ENCODE measurements at regions not wholly inside any gene's neighbourhood (a gene's known extent, or its start where the extent isn't known, plus 50 kb on each side); places are given as distances from the start of the nearest gene placed in this dataset.
"Not testable (repeated sequence)": the region's sequence is repeated elsewhere in the genome, so short reads cannot be mapped to it uniquely, and the experiment has no call there.

DNA sequence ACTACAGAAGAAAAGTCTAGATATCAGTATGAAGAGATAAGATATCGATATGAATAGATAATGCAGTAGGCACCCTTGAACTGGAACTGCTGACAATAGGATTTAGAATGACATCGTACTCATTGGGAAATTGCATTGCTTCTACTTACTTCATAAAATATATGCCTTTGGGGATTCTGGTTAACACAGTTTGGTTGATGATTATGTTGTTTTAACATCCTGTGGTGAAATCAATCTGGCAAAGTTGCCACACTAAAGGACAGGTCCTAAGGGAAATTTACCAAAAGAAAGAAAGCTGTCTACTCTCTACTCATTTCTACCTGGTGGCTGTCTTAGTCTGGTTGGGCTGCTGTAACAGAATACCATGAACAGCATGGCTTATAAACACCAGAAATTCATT lies 417.4 kb upstream of the DPH6 start:
- H3K79me2 ChIP-seq (ENCODE audit: insufficient read depth, low read depth) = no peaks in the 10 kb centered on the region
- H4K20me1 ChIP-seq (ENCODE audit: insufficient read depth) = no peaks in the 10 kb centered on the region
- no peak overlapping the region for H3K9ac ChIP-seq
- H3K27me3 ChIP-seq (ENCODE audit: insufficient read depth, low read depth) = no peaks in the 10 kb centered on the region
- no peaks in the 10 kb centered on the region for H3K4me1 ChIP-seq (ENCODE audit: low read depth, poor library complexity, severe bottlenecking)
- no peak overlapping the region for H3K4me2 ChIP-seq
- H2AFZ ChIP-seq (ENCODE audit: low read depth) = no peak overlapping the region
- H3K4me3 ChIP-seq (IDR thresholded peaks at IDR 0.05; ENCODE audit: insufficient read depth, low read depth, low read length) = no peak overlapping the region
- no peaks in the 10 kb centered on the region for H3K36me3 ChIP-seq (ENCODE audit: insufficient read depth)
- TF ChIP-seq, protein P1, sequence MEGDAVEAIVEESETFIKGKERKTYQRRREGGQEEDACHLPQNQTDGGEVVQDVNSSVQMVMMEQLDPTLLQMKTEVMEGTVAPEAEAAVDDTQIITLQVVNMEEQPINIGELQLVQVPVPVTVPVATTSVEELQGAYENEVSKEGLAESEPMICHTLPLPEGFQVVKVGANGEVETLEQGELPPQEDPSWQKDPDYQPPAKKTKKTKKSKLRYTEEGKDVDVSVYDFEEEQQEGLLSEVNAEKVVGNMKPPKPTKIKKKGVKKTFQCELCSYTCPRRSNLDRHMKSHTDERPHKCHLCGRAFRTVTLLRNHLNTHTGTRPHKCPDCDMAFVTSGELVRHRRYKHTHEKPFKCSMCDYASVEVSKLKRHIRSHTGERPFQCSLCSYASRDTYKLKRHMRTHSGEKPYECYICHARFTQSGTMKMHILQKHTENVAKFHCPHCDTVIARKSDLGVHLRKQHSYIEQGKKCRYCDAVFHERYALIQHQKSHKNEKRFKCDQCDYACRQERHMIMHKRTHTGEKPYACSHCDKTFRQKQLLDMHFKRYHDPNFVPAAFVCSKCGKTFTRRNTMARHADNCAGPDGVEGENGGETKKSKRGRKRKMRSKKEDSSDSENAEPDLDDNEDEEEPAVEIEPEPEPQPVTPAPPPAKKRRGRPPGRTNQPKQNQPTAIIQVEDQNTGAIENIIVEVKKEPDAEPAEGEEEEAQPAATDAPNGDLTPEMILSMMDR (conservative IDR thresholded peaks at IDR 0.05; ENCODE audit: low read depth, low read length) = no peak
- H3K27ac ChIP-seq = no peak overlapping the region

DNA sequence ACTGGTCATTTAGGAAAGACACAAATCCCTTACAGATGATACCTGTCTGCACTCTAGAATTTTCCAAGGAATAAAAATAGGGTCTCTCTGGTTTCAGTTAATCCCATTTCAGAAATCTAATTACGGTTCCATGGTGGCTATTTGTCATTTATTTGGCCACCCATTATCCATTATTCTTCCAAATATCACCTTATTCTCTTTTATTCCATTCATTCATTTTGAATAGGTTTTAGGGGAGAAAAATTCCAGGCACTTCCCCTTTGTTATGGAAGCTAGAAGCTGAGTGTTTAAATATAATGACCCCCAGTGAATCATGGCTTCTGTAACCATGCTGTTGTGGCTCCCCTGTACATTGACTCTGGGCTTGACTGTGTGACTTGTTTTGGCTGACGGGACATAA lies 420.8 kb upstream of the DPH6 start:
- TF ChIP-seq, protein P1 (conservative IDR thresholded peaks at IDR 0.05; ENCODE audit: low read depth, low read length) = no peak
- H3K4me2 ChIP-seq = no peak overlapping the region
- no peak overlapping the region for H2AFZ ChIP-seq (ENCODE audit: low read depth)
- H3K4me3 ChIP-seq (IDR thresholded peaks at IDR 0.05; ENCODE audit: insufficient read depth, low read depth, low read length) = no peak overlapping the region
- H4K20me1 ChIP-seq (ENCODE audit: insufficient read depth) = no peaks in the 10 kb centered on the region
- H3K36me3 ChIP-seq (ENCODE audit: insufficient read depth) = no peaks in the 10 kb centered on the region
- H3K27me3 ChIP-seq (ENCODE audit: insufficient read depth, low read depth) = no peaks in the 10 kb centered on the region
- H3K27ac ChIP-seq = no peak overlapping the region
- H3K79me2 ChIP-seq (ENCODE audit: insufficient read depth, low read depth) = no peaks in the 10 kb centered on the region
- no peaks in the 10 kb centered on the region for H3K4me1 ChIP-seq (ENCODE audit: low read depth, poor library complexity, severe bottlenecking)
- H3K9ac ChIP-seq = no peak overlapping the region

DNA sequence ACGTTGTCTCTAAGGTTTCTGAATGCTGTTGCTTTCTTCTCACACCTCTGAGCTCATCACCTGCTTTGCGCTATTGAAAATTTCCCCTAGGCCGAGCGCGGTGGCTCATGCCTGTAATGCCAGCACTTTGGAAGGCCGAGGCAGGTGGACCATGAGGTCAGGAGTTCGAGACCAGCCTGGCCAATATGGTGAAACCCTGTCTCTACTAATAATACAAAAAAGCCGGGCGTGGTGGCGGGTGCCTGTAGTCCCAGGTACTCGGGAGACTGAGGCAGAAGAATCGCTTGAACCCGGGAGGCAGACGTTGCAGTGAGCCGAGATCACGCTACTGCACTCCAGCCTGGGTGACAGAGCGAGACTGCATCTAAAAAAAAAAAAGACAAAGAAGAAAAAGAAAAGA lies 422.0 kb upstream of the DPH6 start:
- not testable (repeated sequence) for H3K9ac ChIP-seq; H3K36me3 ChIP-seq (ENCODE audit: insufficient read depth); H4K20me1 ChIP-seq (ENCODE audit: insufficient read depth); H3K27ac ChIP-seq; H3K4me2 ChIP-seq; H3K4me1 ChIP-seq (ENCODE audit: low read depth, poor library complexity, severe bottlenecking); H3K79me2 ChIP-seq (ENCODE audit: insufficient read depth, low read depth); H3K27me3 ChIP-seq (ENCODE audit: insufficient read depth, low read depth); H3K4me3 ChIP-seq (IDR thresholded peaks at IDR 0.05; ENCODE audit: insufficient read depth, low read depth, low read length); H2AFZ ChIP-seq (ENCODE audit: low read depth)

DNA sequence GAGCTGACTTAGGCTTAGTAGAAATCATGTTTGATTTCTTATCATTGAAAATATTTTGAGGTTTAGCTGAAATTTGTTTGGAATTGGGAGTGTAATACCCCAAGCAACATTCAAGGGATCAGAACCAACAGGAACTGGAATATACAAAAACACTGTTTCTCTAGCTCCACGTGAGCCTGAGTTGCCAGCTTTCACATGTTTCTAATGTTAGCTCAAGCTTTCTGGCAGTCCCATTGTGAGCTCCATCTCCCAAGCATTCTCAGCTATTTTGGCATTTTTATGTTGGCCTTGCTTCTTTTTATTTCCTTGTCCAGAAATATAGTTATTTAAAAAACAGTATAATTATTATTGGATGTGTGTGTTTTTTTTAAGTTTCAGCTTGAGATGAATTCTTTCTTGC lies 427.1 kb upstream of the DPH6 start:
- Histone ChIP-seq H3K4me1 (ENCODE audit: low read depth, poor library complexity, severe bottlenecking) (no peaks in the 10 kb centered on the region), H3K27ac (no peak overlapping the region), H3K36me3 (ENCODE audit: insufficient read depth) (no peaks in the 10 kb centered on the region), H3K9ac (no peak overlapping the region), H2AFZ (ENCODE audit: low read depth) (no peak overlapping the region), H4K20me1 (ENCODE audit: insufficient read depth) (no peaks in the 10 kb centered on the region), H3K27me3 (ENCODE audit: insufficient read depth, low read depth) (no peaks in the 10 kb centered on the region), H3K4me2 (no peak overlapping the region), H3K79me2 (ENCODE audit: insufficient read depth, low read depth) (no peaks in the 10 kb centered on the region), H3K4me3 (IDR thresholded peaks at IDR 0.05; ENCODE audit: insufficient read depth, low read depth, low read length) (no peak overlapping the region)
- TF ChIP-seq, protein P1 (conservative IDR thresholded peaks at IDR 0.05; ENCODE audit: low read depth, low read length) = no peak

DNA sequence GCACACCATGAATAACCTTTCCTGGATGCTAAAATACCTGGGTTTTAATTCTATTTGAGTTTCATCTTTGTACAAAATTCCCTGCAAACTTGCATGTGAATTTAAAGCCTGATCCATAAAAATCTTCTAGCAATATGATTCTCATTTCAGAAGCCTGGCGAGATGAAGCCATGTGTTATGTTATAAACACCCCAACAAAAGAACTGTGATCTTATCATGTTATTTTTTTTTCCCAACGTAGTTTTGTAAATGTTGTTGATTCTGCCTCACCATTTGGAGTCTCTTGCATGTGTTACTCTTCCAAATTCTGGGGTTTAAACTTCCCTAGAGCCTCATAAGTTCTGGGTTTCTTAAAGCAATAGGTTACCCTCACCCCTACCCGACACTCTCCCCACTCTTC lies 428.1 kb upstream of the DPH6 start:
- Histone ChIP-seq H3K36me3 (ENCODE audit: insufficient read depth) (no peaks in the 10 kb centered on the region), H3K27me3 (ENCODE audit: insufficient read depth, low read depth) (no peaks in the 10 kb centered on the region), H3K4me3 (IDR thresholded peaks at IDR 0.05; ENCODE audit: insufficient read depth, low read depth, low read length) (no peak overlapping the region), H3K4me2 (no peak overlapping the region), H2AFZ (ENCODE audit: low read depth) (no peak overlapping the region), H4K20me1 (ENCODE audit: insufficient read depth) (no peaks in the 10 kb centered on the region), H3K79me2 (ENCODE audit: insufficient read depth, low read depth) (no peaks in the 10 kb centered on the region), H3K9ac (no peak overlapping the region), H3K4me1 (ENCODE audit: low read depth, poor library complexity, severe bottlenecking) (no peaks in the 10 kb centered on the region), H3K27ac (no peak overlapping the region)
- TF ChIP-seq, protein P1 (conservative IDR thresholded peaks at IDR 0.05; ENCODE audit: low read depth, low read length) = no peak

Data from KMS-11 (cell line).